Tibial nerve (tissue), 3 donors: ENCODE measurements at regions not wholly inside any gene's neighbourhood (a gene's known extent, or its start where the extent isn't known, plus 50 kb on each side); places are given as distances from the start of the nearest gene placed in this dataset.

Experiments
- POLR2A ChIP-seq, 2 donors: fragments of 450-650 bp; IDR thresholded peaks; one replicate each; pipeline ENCODE4 v1.6.1; 2017; ENCODE audit warnings: antibody characterized with exemption in 2 of 2, mild to moderate bottlenecking in 2 of 2, moderate library complexity in 2 of 2
- TF ChIP-seq, protein P1 (sequence below), 5 experiments: fragments of 200-600 bp in 3 of 5; fragments of 450-650 bp in 2 of 5; sonication (generic) in 3 of 5; IDR thresholded peaks; one replicate each; pipeline ENCODE4 v1.5.1; 2016 to 2019; ENCODE audit warnings: antibody characterized with exemption in 5 of 5, mild to moderate bottlenecking in 3 of 5, moderate library complexity in 2 of 5

DNA sequence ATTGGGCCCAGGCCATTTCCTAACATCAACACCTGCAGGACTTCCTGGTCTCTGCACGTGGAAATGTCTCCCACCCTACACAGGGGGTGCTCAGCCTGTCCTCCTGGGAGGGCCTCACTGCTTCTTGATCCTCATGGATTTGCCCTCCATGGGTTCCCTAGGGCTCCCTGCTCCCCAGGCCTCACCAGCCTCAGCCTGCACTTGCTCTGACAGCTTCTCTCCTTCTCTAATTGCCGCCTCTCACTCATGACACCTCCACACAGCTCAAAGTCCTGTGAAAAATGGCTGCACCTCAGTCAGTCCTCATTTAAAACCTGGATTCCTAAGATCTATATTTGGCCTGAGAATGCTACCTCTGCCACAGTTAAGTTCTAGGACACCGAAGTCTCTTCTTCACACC, 130.6 kb downstream of the PXDC1 start:
- TF ChIP-seq, protein P1, sequence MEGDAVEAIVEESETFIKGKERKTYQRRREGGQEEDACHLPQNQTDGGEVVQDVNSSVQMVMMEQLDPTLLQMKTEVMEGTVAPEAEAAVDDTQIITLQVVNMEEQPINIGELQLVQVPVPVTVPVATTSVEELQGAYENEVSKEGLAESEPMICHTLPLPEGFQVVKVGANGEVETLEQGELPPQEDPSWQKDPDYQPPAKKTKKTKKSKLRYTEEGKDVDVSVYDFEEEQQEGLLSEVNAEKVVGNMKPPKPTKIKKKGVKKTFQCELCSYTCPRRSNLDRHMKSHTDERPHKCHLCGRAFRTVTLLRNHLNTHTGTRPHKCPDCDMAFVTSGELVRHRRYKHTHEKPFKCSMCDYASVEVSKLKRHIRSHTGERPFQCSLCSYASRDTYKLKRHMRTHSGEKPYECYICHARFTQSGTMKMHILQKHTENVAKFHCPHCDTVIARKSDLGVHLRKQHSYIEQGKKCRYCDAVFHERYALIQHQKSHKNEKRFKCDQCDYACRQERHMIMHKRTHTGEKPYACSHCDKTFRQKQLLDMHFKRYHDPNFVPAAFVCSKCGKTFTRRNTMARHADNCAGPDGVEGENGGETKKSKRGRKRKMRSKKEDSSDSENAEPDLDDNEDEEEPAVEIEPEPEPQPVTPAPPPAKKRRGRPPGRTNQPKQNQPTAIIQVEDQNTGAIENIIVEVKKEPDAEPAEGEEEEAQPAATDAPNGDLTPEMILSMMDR (IDR thresholded peaks at IDR 0.05): no peak
- no peak for TF ChIP-seq POLR2A (IDR thresholded peaks at IDR 0.05)
